ENCODE measurements at regions not wholly inside any gene's neighbourhood (a gene's known extent, or its start where the extent isn't known, plus 50 kb on each side); places are given as distances from the start of the nearest gene placed in this dataset.

DNA sequence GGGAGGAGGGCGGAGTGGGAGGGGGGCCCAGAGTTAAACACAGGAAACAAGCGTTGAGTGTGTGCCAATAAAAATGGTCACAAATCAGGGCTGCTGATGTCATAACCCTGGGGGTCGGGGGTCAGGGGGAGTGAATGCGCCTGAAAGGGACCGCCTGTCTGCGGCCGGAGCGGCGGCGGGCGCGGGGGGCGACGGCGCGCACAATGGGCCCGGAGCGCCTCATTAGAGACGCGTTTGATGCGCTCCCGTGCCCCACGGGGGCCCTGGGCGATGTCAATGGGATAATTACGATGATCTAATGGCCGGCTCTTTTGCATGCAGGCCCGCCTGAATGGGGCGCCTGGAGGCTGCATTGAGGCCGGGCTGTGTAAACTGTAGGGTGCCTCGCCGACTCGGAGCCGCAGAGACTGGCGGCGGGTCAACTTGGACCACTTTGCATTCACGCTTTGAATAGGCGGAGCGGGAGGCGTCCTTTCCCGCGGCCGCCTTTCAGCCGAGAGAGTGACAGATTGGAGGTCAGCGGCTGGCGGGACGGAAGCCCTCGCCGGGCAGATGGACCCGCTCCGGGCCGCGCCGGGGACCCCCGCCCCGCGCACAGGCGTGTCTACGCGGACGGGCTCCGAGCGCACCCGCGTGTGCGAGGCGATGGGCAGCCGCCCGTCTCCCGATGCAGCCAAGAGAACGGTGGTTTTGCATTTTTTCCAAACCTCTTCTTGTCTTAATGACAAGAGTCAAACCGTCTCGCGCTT, 296.1 kb downstream of the TFAP2C start:
- DNase-seq (ENCODE audit: low read depth in 3 of 3): no peak

DNA sequence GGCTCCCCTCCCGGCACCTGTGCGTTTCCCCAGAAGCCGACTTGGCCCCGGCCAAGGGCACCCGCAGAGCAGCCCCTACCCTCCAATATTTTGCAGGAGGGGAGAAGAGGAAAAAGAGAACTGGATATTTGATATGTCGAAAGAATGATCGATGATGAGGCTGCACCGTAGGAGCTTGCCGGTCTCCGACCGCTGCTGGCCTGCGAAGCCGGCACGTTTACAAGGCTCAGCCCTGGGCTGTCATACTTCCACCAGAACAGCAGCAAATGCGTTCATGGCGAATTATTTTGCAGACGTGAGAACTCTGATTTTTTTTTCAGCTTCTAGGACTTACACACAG, 296.7 kb downstream of the TFAP2C start:
- no peak for DNase-seq (ENCODE audit: low read depth in 3 of 3)

DNA sequence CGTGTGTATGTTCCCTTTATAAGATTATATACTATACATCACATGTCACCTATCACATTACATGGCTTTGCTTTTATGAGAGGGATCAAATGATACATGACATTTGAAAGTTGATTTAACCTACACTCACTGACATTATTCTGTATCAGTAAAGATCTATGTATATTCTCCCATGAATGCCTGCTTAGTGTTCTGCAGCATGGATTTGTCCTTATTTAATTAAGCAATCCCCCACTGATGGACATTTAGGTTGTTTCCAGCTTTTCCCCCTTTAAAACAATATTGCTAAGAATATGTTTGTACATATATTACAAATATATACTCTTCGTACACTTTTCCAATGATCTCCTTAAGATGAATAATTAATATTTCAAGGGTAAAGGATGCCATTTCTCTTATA, 297.4 kb downstream of the TFAP2C start:
- no peak for DNase-seq (ENCODE audit: low read depth in 3 of 3)

DNA sequence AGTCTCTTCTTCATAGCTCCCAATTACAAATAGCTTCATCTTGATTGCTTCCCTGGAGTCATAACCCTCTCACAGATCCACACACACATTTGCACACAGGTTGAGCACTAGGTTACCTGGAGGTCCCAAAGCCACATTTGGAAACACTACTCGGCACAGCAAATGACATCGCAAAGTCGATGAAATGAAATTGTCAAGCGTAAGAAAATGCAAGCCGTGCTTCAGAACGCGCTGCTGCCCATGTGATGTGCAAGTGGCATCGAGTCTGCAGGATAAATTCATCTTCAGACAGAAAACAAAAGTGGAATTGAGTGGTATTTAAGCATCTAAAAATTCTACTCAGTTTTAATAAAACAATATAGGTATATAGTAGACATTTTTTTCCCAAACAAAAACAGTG, 298.0 kb downstream of the TFAP2C start:
- DNase-seq (ENCODE audit: low read depth in 3 of 3): no peak

DNA sequence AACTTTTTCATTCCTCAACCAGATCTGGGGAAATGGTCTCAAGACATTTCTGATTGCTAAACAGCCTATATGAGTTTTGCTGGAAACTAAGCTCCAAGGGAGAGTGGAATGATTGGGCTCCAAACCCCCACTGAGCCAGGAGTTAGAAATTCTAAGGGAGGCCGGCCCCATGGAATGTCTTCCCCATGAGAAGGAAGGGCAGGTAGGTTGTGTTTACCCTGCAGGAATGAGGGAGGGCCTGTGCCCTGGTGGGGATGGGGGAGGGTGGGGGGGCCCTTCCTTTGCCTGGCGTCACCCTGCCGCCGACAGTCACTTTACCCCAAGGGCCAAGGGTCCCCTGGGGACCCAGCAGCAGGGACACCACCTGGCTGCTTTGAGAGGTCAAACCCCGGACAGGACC, 298.9 kb downstream of the TFAP2C start:
- DNase-seq (ENCODE audit: low read depth in 3 of 3): no peak

DNA sequence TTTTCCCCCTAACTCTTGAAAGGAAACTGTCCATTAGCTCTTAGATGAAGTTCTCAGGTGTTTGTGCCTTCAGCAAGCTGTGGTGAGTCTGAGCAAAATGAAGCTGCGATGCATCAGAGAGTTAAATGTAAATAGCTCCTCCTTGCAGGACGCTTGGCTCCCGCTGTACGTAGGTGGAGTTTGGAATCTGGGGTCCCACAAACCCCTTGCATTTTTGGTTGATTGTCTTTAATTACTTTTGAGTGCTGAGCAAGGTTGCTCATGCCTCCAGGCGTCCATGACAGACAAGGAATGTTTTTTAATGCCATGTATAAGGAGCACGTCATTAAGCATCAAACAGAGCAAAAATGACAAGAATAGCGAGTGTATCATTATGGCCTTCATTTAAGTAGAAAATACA, 300.5 kb downstream of the TFAP2C start:
- DNase-seq (ENCODE audit: low read depth in 3 of 3): no peak

DNA sequence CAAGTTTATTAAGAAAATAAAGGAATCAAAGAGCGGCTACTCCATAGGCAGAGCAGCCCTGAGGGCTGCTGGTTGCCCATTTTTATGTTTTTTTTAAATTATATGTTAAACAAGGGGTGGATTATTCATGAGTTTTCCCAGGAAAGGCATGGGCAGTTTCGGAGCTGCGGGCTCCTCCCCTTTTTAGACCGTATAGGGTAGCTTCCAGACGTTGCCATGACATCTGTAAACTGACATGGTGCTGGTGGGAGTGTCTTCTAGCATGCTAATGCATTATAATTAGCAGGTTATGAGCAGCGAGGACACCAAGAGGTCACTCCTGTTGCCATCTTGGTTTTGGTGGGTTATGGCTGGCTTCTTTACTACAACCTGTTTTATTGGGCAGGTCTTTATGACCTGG, 301.8 kb downstream of the TFAP2C start:
- DNase-seq (ENCODE audit: low read depth in 3 of 3): no peak

DNA sequence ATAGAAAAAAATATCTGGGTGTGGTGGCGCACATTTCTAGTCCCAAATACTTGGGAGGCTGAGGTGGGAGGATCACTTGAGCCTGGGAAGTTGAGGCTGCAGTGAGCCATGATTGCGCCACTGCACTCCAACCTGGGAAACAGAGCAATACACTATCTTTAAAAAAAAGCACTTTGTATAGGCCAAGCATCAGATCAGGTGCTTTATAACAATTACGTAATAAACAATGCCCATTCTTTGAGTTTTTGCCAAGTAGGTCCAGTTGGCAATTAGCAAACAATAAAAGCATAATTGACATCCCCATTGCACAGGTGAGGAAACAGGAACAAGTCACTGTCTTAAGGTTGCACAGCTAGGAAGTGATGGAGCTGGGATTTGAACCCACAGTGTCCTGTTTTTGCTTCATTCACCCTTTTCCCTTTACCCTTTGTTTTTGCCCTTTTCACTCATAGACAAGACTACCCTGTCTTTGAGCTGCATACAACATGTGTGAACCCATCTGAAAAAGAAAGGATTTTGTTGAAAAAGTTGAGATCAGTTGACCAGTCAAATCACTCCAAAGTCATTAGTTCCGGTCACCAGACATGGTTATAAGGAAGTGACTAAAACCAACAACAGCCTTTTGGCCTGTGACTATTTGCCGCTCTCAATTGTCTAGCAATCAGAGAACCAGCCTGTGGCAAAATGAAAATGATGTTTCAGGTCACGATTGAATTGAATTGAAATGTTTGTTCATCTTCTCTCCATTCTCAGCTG, 303.6 kb downstream of the TFAP2C start:
- no peak for DNase-seq (ENCODE audit: low read depth in 3 of 3)

DNA sequence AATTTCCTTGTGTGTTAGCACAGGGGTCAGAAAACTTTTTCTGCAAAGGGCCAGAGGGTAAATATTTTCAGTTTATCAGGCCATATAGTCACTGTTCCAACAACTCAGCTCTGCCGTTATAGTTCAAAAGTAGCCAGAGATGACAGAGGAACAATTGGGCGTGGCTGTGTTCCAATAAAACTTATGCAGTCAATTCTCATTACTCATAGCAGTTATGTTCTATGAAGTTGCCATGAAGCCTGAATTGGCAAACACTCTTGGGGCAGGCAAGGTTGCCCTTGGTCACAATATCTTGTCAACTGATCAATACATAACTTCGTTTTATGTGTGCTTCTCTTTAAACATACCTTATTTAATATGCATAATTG, 304.2 kb downstream of the TFAP2C start:
- no peak for DNase-seq (ENCODE audit: low read depth in 3 of 3)

DNA sequence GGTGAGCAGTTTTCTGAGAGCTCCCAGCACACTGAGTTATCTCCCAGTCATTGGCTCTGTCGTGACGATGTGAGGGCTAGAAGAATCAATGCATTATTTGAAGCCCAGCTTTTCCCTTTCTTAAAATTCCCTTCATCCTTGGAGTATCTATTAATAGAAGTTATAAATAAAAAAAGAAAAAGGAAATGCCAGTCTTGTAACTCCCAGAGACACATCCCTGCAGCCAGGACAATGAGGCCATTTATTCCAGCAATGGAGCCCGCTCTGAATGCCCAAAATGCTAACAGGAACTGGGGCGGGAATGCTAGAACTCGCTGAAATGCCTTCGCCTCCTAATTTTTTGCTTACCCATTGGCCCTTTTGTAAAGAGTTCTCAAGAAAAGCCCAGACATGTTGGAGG, 305.8 kb downstream of the TFAP2C start:
- no peak for DNase-seq (ENCODE audit: low read depth in 3 of 3)

DNA sequence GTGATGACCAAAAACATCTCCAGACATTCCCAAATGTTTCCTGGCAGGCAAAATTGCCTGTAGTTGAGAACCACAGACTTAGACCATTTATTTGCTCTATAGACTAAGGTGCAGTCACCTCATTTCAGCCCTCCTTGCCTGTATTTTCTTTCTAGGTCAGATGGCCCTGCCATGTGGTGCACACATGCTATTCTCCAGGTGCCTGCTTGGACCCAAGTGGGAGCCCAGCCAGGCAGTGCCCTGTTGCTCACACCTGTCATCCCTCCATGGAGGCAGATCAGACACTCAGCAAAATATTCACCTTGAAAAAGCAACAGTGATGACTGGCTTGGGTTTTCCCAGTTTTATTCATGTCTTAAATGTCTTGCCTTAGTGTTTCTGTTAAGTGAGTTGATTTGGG, 311.4 kb downstream of the TFAP2C start:
- DNase-seq (ENCODE audit: low read depth in 3 of 3): no peak

DNA sequence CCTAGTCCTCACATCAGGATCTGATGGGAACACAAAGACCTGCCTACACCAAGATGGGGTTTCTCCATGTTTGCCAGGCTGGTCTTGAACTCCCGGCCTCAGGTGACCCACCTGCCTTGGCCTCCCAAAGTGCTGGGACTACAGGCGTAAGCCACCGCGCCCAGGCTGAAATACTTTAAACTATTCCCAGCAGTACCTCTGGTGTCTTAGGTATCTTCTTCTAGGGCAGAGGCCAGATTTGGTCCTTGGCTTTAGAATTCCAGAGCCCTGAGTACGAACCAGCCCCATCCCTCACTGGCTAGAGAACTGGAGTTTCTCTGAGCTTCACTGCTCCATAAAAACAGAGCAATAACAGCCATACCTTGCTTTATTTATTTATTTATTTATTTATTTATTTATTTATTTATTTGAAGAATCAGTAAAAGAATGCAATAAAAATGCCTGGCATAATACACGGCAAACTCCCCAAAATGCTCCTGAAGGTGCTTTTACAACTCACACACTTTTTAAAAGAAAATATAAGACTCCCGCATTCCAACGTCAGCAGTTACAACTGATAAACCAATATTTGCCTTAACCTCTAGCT, 312.1 kb downstream of the TFAP2C start:
- DNase-seq (ENCODE audit: low read depth in 3 of 3): no peak

DNA sequence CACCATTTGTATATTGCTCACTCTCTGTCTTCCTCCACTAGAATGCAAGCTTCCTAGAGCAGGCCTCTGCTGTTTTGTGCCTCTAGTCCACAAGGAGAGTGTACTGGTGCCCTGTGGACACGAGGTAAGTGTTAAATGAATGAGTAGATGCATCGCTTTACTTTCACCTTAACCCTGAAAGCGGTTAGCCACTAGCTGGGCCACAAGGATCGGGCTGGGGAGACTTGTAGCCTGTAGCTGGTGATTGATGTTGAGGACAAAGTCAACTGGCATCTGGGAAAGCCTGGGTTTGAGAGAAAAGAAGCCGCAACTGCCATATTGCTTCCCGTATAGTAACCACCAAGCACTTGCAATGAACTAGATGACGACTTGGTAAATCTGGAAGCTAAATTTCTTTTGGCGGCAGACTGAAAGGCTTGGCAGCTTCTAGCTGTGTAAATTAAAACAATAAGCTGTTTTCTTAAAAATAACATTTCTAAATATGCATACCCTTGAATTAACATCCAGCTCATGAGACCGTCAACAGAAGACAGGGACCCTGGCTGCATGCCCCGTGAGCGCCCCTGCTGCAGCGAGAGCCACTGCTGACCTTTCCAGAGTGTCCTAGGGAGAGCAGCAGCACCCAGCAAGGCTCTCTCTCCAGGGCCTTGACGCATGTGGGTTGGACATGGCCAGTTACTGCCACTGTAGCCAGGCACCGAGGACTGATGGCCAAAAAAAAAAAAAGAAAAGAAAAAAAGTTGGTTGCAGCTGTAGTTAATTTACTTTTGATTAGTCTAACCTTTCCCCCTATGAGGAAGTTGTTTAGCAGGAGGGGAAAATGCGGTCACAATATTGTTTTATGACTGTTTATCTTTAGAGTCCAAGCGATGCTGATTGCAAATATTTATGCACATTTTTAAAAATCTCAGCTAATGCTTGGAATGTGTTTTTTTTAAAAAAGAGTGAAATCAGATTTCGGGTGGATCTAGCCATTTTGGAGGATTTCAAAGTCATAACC, 315.1 kb downstream of the TFAP2C start:
- DNase-seq (ENCODE audit: low read depth in 3 of 3): no peak

DNA sequence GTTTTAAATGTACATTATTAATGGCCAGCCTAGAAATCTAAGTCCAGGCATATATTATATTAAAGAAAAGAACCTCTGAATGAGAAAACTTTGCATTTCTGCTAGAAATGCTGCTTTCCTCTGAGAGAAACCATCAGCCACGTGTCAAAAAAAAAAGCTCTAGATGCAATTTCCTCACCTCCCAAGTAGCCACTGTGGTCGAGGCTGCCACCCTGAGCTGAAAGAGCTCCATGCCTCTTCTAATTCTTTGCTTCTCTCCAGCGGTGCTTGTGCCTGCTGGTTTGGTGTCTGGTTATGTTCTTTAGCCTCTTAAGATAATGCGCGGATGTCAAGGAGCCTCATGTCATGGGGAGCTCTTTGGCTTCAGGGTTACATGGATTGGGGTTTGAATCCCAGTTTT, 316.0 kb downstream of the TFAP2C start:
- no peak for DNase-seq (ENCODE audit: low read depth in 3 of 3)

DNA sequence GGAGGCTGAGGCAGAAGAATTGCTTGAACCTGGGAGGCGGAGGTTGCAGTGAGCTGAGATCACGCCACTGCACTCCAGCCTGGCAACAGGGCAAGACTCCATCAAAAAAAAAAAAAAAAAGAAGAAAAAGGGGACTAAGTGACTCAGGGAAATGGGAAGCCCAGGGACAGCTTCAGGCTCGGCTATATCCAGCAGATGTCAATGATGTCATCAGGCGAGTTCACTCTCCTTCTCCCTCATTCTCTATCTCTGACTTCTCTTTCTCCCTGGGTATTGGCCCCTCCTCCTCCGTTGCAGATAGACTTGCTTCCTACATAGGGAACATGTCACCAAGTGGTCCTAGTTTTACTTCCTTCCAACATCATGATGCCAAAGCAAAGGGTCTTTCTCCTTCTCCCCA, 316.8 kb downstream of the TFAP2C start:
- no peak for DNase-seq (ENCODE audit: low read depth in 3 of 3)

DNA sequence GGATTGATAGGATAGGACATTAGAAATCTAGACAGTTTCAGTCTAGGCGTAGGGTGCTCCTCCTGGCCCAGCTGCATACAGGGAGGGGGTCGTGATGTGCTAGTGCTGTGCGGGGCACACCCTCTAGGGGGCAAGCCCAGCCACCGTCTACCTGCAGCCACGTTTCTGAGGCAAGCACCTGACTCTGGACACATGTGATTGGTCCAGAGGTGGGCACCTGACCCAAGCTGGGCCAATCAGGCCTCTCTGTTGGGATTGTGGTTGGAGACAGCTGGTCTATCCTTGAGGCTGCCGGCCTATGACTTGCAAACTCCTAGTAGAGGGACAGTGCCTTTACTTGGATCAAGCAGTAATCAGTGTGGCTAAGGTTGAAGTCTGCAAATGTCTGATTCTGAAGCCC, 317.1 kb downstream of the BMP7 start:
- no peak for DNase-seq (ENCODE audit: low read depth in 3 of 3)

DNA sequence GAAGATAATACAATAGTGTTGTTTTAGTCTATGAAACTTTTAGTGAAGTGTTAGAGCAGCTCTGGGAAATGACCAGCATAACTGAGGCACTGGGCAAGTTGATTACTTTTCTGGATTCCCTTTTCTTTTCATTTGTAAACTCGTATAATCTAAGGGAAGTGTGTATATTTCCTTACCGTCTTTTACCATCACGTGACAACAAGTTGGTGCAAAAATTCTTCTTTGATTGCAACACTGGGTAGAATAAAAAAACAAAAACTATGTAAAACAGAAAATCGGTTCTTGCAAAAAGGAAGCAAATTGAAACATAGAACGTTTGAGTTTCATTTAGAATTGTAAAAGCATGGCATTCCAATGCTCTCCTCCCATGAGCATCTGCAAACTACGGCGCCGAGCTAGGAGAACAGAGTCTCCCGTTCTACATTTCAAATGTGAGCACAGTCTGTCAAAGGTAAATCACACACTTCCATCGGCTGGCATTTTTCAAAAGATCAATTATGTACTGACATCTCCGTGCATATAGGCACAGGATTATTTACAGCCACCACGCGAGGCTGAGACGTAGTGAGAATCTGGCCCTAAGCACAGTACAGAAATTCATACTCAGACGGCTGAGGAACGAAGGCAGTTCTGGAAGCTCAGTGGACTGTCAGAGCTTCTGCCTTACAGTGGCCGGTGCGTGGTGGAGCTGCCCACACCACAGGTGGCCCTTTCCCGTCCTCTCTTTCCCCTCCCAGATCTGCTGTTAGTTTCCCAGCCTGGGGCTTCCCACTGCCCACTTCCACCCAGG, 314.0 kb downstream of the BMP7 start:
- DNase-seq (ENCODE audit: low read depth in 3 of 3): no peak

DNA sequence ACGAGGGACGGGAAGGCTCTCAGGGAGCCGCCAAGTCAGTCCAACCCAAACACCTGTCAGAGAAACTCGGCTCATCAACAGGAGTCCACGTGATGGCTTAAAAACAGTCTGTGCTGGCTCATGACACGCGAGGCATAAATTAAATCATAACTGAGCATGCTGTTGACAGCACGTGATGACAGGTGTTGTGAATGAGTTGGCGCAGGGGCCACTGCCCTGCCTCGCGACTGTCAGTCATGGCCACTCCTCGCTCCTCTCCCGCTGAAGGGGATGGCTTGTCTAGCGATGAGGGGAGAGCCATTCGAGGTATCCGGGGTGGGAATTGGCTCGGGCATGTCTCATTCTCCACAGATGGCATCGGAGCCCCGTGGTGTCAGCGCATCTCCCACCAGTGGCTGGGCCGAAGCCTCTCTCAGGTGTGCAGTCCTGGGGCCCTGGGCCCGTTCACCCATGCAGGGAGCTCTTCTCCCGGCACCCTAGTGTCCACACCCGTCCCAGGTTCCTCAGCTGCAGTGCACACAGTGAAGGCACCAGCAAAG, 313.3 kb downstream of the BMP7 start:
- DNase-seq (ENCODE audit: low read depth in 3 of 3): no peak

DNA sequence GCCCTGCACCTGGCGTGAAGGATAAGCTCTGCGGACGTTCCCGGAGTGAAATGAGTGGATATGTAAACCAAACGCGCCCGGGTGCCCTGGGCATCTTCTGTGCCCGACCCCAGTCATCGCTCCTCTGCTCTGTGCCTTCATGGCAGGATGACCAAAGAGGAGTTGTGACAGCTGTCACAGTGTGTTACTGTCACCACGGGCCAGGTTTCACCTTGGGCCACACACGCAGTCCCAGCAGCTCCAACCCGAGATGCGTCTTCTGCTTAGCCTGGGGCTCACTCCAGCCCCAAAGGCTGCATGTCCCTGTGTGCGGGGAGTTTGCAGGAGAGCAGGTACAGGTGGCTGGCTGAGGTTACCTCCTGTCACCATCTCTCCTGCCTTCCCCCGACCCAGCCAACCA, 311.6 kb downstream of the BMP7 start:
- no peak for DNase-seq (ENCODE audit: low read depth in 3 of 3)

DNA sequence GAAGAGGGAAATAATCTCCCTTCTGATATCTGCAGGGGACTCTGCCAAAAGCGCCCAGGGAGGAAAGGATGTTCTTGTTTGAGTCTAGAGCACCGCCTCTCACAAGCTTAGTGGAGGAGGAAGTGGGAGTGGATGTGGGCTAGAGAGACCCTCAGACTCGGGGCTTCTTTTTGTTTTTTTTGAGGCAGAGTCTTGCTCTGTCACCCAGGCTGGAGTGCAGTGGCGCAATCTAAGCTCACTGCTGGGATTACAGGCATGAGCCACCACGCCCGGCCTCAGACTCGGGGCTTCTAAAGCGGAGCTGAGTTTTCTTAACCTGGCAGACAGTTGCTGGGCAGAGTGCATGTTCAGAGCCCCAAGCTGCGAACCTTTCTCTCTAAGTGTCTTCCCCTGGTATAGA, 310.8 kb downstream of the BMP7 start:
- DNase-seq (ENCODE audit: low read depth in 3 of 3): no peak

DNA sequence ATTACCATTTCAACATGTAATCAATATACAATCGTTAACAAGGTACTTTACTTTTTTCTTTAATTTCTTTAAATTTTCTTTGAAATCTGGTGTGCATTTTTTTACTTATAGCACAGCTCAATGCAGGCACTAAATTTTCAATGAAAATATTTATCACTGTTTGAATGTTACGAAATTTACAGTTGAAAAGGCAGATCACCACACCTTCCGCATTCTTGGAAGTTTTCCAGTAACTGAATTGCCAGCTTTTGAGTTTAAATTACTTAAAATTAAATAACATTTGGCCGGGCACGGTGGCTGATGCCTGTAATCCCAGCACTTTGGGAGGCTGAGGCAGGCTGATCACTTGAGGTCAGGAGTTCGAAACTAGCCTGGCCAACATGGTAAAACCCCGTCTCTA, 309.9 kb downstream of the BMP7 start:
- DNase-seq (ENCODE audit: low read depth in 3 of 3): no peak
